Erythroblast (primary cell): ENCODE measurements at regions not wholly inside any gene's neighbourhood (a gene's known extent, or its start where the extent isn't known, plus 50 kb on each side); places are given as distances from the start of the nearest gene placed in this dataset.

Experiments
- GATA1 ChIP-seq: IDR thresholded peaks from 2 replicates; pipeline ENCODE4 v1.6.1; 2011; ENCODE audit warnings: low read depth, mild to moderate bottlenecking, control low read depth, low read length, moderate library complexity
- POLR2A ChIP-seq: IDR thresholded peaks from 2 replicates; pipeline ENCODE4 v1.6.1; 2011; ENCODE audit warnings: mild to moderate bottlenecking, low read length

DNA sequence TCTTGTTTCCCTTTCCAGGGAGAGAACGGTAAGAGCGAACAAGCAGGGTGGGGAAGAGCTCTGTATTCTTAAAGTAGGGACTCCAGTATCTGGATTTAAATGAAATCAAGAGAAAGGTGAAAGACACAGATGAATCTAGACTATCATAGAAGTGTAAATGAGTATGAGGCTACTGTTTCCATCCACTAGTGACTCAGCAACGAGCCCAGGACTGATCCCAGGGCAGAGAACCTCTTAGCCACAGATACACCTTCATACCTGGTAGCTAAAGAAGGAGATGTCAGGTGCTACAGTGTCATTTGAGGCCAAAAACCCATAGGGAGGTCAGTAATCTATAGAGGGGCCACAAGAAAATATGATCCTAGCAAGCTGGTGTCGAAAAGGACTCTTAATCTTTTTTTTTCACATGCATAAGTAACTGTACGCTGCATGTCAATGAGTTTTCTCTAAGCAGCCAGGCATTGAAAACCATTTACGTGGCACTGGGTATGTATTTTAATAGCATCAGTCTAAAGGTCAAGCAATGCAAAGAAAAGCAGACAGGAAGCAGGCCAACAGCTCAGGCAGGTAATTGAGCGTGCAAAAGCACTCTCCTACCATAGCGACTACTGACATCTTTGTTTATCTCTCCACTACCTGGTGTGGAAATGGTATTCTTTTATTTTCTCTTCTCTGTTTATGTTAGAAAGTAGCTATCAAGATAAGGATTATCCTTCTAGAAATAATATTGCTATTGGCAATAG, 91.5 kb upstream of the EGR2 start:
- no peak for TF ChIP-seq POLR2A
- no peak for TF ChIP-seq GATA1
